Smooth muscle cell of the brain vasculature (primary cell): ENCODE measurements at regions not wholly inside any gene's neighbourhood (a gene's known extent, or its start where the extent isn't known, plus 50 kb on each side); places are given as distances from the start of the nearest gene placed in this dataset.

Experiments
- DNase-seq: peaks from one replicate; pipeline ENCODE4 v3.0.0-alpha.2; 2012; ENCODE audit warnings: low read depth, low spot score

- no peak for DNase-seq
Measured at GRCh38 chr2:23118894-23119293, 266.1 kb upstream of the KLHL29 start.

- DNase-seq = no peak
Measured at GRCh38 chr2:23120161-23120560, 264.8 kb upstream of the KLHL29 start.

GRCh38 chr2:23121968-23122648 is 262.9 kb upstream of the KLHL29 start:
- no peak for DNase-seq

- no peak for DNase-seq
Measured at GRCh38 chr2:23122681-23123215, 262.2 kb upstream of the KLHL29 start.

GRCh38 chr2:23123686-23124085 is 261.3 kb upstream of the KLHL29 start:
- no peak for DNase-seq

GRCh38 chr2:23124214-23124750 is 260.7 kb upstream of the KLHL29 start:
- DNase-seq = no peak

- DNase-seq = no peak
Measured at GRCh38 chr2:23127465-23127864, 257.5 kb upstream of the KLHL29 start.

- no peak for DNase-seq
Measured at GRCh38 chr2:23128684-23129292, 256.2 kb upstream of the KLHL29 start.

- DNase-seq = no peak
Measured at GRCh38 chr2:23131066-23131575, 253.9 kb upstream of the KLHL29 start.

GRCh38 chr2:23132000-23132399 is 253.0 kb upstream of the KLHL29 start:
- DNase-seq = no peak

GRCh38 chr2:23132823-23133595 is 252.0 kb upstream of the KLHL29 start:
- no peak for DNase-seq

- DNase-seq = no peak
Measured at GRCh38 chr2:23134726-23135125, 250.3 kb upstream of the KLHL29 start.

- no peak for DNase-seq
Measured at GRCh38 chr2:23135481-23136100, 249.4 kb upstream of the KLHL29 start.

GRCh38 chr2:23137166-23137565 is 247.8 kb upstream of the KLHL29 start:
- DNase-seq = no peak

- no peak for DNase-seq
Measured at GRCh38 chr2:23138701-23139100, 246.3 kb upstream of the KLHL29 start.

- DNase-seq = no peak
Measured at GRCh38 chr2:23145460-23145859, 239.5 kb upstream of the KLHL29 start.

GRCh38 chr2:23146011-23146410 is 239.0 kb upstream of the KLHL29 start:
- no peak for DNase-seq

- no peak for DNase-seq
Measured at GRCh38 chr2:23148342-23148741, 236.6 kb upstream of the KLHL29 start.

GRCh38 chr2:23149777-23150176 is 235.2 kb upstream of the KLHL29 start:
- no peak for DNase-seq

- DNase-seq = no peak
Measured at GRCh38 chr2:23153484-23153883, 231.5 kb upstream of the KLHL29 start.

- DNase-seq = no peak
Measured at GRCh38 chr2:23155022-23155421, 230.0 kb upstream of the KLHL29 start.

GRCh38 chr2:23157812-23158211 is 227.2 kb upstream of the KLHL29 start:
- no peak for DNase-seq
